DOHH2 (cell line): ENCODE measurements at regions not wholly inside any gene's neighbourhood (a gene's known extent, or its start where the extent isn't known, plus 50 kb on each side); places are given as distances from the start of the nearest gene placed in this dataset.

Experiments used
- CTCF ChIP-seq: fragments of 200-600 bp; sonication (generic); IDR thresholded peaks from one replicate; pipeline ENCODE4 v1.5.1; 2014; ENCODE audit warnings: antibody characterized with exemption, mild to moderate bottlenecking, low read depth, low read length; ENCODE audit not compliant: poor library complexity, severe bottlenecking
- EZH2phosphoT487 ChIP-seq: fragments of 200-600 bp; sonication (generic); IDR thresholded peaks from 2 replicates; pipeline ENCODE4 v1.6.1; 2017; ENCODE audit warnings: borderline replicate concordance, mild to moderate bottlenecking, antibody characterized with exemption, low read length, moderate library complexity, mixed read lengths

GRCh38 chr12:34406996-34407300 lies 384.7 kb downstream of the ALG10 start:
- TF ChIP-seq CTCF (no peak), EZH2phosphoT487 (no peak)
